ENCODE measurements at regions not wholly inside any gene's neighbourhood (a gene's known extent, or its start where the extent isn't known, plus 50 kb on each side); places are given as distances from the start of the nearest gene placed in this dataset.
A peak's percentile ranks its signal among the peaks of the same experiment; 100 is the strongest.

DNA sequence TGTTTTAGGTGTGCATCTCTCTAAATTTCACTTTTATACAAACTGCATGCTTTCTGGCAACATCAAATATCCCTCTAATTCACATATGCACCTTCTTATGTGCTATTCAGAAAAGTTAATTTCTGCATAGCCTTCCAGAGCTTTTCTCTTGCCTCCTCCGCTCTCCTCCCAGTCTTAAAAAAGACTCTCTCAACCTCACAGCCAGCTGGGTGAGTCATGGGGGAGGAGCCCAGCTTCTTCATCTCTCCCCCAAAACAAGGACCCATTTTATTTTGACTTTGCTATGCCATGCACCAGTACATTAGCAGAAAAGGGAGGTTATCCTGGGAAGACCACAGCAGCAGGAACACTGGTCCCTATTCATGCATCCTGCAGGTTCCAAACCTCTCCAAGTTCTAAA is 234.4 kb downstream of the KCNA4 start:
- peak in 3 of 51 donors; percentile 2 to 41 (median 3) for DNase-seq

DNA sequence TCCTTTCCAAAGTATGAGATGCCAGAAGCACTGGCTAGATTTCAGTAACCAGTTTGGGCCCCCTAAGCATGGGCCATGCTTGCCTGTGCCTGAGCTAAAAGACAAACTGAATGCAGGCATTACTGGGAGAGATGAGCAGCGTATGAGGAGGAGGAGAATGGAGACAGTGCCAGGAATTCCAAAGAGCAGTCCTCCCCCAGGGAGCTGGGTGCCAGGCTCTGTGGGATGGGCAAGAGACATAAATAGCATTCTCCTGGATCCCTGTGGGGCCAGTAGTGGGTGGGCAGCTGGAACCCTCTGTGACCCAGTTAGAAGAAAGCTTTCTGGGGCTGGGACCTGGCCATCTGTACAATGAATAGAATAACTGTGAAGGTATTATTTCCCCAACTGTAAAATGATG is 235.6 kb downstream of the KCNA4 start:
- peak in 2 of 51 donors; percentile 44 to 56 for DNase-seq

DNA sequence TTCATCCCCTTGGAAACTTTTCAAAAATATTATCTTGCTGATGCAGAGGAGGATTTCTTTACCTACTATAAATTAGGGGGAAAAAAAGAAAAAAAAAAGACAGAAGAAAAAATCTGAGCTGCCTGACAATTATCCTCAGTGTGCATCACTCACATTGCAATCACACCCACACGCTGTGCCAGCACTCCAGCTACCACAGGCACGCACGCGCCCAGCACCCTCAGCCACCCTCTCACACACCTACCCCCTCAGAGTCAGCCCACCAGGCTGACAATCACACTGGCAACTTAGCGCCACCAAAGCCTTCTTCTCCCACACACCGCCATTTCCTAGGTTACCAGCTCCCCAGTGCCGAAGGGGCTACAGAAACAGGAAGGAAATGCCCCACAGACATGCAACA is 236.1 kb downstream of the KCNA4 start:
- DNase-seq, result peak in 6 of 51 donors; percentile 2 to 56 (median 22)

DNA sequence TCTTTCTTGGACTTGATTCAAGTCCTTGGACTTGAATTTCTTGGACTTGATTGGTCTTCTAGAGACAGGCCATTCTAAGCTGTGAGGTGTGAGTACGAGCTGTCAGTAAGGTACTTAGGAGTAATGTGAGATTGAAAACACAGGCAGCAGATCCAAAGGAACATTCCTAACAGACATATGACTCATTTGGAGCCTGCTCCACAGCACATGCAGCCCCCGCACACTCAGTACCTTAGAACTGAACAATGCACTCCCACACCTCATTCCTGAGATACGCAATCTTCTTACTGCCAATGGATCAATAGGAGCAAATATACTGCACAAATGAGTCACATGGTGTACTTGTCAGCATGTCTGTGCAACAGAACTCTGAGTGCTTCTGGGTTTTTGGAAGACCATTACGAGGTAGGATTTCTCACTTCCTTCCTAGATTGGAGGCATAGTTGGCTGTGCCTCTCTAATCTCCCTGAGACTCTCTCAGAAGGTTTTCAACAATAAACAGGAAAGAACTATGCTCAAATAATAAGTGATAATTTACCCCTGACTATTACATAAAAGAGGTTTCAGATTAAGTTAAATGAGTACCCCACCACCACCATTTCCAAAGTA is 243.1 kb downstream of the KCNA4 start:
- DNase-seq, result peak in 2 of 51 donors; percentile 39 to 47

DNA sequence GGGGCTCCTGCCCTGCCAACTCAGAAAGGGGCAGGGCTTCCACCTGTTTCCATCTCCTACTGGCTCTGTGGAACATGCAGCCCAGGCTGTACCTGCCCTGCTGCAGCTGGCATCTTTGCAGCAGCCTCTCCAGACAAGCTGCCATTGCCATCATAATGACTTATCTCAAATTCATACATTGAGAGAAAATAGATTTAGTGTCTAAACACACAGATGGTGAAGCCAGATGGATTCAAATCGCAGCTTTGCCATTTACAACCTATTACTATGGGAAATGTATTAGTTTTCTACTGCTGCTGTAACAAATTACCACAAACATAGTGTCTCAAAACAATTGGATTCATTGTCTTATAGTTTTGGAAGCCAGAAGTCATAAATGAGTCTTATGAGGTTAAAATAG is 260.0 kb downstream of the KCNA4 start:
- no peak for DNase-seq

DNA sequence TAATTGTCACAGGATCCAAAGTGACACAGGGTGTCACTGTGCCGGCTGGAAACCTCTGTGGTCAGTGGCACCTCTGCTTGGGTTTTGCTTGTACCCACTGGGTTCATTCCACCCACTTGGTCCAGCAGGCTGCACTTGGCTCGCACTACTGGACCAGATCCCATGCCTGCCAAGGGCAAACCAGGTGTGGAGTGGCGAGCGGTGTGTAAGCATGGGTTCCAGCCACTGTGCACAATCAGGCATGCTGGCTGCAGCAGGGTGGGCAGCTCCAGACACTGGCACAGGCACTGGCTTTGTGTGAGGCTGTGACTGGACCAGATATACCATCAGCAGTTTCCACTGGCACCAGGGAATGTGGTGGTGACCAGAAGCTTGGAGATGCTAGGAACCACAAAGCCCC is 261.4 kb downstream of the KCNA4 start:
- DNase-seq, result no peak

DNA sequence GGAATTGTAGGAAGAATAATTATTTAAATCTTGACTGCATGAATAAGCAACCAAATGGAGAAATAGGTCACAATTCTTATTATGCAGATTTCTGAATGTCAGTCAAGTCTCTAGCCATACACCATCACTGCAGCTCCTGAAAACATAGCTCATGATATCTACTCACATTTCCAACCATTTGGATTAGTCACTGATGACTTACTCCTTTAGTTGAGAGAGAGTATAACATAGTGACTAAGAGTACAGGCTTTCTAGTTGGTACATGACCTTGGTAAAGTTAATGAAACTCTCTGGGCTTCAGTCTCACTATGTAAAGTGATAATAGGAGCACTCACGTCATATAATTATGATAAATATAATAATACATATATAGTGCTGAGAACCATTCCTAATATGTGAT is 265.2 kb downstream of the KCNA4 start:
- DNase-seq, result no peak

DNA sequence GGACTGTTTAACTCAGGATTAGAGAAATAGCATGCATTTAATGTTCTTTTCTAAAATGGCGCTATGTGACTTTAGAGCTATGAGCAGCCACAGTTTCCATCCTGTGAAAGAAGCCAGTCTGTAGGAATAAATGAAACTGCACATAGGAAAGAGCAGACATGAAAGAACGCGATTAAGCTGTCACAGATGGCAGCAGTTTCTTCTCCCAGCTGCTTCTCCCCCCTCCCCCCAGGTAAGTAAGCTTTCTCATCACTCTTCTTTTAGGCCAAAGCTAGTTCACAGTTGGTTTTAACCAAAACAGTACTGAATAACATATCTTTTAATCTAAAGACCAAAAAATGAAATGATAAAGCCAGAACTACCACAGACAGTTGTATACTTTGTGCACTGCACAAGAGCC is 266.4 kb downstream of the KCNA4 start:
- DNase-seq, result no peak

DNA sequence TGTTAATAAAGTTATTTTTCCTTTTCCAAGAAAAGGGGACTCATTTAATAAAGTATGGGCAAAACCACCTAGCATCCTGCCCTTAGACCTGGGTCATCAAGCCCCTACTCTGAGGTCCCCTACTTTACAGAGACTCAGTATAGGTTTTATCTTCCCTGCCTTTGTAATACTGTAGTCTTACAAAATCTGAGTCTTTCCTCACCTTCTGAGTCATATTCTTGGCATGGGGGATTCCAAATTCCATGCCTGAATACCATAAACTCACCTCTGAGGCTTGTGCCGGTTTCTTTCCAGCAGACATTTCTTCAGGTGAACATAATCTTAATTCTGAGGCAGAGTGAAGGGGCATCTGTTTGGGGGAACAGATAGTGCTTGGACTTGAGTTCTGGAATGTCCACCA is 282.5 kb downstream of the KCNA4 start:
- no peak for DNase-seq

DNA sequence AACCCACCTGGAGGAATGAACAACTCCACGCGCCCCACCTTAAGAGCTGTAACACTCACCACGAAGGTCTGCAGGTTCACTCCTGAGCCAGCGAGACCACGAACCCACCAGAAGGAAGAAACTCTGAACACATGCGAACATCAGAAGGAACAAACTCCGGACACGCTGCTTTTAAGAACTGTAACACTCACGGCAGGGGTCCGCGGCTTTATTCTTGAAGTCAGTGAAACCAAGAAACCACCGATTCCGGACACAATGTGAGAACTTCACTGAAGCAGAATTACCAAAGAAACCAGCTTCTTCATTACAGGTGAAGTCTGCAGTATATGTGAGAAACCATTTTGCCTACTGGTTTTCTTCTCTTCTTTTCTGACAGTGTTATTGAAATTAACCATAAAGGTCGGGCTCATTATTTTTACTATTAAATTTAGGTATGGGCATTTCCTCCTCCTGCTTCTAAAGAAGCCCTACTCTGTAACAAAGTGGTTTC is 303.0 kb downstream of the KCNA4 start:
- DNase-seq, result no peak

DNA sequence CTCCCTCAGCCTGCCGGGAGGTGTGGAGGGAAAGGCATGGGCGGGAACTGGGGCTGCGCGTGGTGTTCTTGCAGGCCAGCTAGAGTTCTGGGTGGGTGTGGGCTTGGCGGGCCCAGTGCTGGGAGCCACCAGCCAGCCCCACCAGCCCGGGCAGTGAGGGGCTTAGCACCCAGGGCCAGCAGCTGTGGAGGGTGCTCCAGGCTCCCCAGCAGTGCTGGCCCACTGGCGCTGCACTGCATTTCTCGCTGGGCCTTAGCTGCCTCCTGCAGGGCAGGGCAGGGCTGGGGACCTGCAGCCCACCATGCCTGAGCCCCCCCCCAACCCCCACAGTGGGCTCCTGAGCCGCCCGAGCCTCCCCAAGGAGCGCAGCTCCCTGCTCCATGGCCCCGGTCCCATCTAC is 304.2 kb downstream of the KCNA4 start:
- no peak for DNase-seq

DNA sequence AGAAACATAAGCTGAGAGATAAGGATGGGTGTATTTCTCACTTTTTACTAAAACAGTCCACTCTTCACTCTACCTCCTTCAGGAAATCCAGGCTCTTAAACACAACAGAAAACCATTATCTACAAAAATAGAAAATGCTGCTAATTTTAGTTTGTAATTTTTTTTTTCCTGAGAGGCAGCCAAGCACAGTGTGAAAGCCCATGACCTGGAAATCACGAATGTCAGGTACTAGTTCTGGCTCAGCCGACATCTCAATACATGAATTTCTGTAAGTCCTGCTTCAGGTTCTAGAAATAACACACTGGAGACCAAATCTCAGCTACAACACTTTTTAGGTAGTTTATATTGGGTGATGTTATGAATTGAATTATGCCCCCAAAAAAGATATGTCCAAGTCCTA is 308.9 kb downstream of the KCNA4 start:
- DNase-seq, result no peak

DNA sequence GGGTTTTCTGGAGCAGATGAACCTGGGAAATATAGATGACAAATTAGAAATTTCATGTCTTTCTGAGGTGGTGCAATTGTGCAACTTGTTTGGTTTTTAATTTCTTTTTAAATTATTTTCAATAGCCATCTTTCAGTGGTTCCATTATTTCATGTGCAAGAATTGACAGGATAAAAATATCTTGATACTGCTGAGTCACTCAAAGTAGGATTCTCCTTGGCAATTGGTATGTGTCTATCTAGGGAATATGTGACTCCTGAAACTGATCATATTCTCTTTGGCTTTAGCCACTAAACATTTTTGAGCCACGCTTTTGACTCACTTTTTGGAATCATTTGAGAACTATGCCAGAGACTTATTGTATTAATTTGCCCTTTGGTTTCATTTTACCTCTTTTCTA is 331.5 kb downstream of the KCNA4 start:
- no peak for DNase-seq

DNA sequence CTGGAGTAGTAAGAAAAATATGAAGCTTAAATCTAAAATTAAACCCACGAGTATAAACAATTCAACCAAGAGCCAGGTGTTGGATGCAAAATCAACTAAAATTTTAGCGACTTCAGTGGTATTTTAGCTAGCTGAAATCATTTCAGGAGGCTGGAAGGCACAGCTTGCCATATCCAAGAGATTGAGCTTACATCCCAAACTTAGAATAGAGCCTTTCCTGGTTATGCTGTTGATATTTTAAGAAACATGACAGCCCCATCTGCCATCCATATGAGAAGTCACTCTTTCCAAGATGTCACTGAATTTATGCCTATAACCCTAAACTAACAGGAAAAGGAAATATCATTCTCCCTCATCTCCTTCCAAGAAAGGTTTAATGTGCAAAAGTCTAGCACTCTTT is 334.0 kb downstream of the KCNA4 start:
- no peak for DNase-seq

DNA sequence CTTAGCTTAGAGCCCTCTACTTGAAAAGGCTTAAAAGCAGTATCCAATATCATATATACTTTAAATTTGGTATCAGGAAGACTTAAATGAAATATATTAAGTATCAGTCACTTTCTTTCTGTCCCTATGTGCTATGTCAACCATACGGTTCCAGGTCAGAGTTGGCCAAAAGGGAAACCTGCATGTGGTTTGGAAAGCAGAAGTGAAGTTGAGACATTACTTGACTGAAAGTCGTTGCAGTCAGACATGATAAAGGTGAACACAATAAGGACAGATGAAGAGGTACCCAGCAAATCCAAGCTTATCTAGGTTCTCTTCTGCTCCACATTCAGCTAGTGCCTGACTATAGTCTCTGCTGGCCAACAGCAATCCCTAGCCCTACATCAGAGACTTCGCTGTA is 336.8 kb downstream of the KCNA4 start:
- DNase-seq, result no peak

DNA sequence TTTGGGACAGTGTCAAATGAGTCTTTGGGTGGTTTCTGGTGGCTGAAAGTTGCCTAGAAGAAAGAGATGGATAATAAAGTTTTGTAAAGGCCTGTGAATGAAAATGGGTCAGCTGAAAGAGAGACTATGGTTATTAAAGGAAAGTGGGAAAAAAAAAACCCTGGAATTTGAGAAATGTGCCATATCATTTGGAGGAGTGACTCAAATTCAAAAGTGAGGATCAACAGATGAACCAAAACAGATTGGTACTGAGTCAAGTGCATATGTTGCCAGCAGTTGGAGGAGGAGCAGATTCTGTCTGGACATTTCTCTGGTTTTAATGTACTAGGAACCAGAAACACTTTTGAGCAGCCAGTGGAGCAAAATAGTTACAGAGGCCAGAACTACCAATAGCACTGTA is 339.8 kb downstream of the KCNA4 start:
- no peak for DNase-seq

DNA sequence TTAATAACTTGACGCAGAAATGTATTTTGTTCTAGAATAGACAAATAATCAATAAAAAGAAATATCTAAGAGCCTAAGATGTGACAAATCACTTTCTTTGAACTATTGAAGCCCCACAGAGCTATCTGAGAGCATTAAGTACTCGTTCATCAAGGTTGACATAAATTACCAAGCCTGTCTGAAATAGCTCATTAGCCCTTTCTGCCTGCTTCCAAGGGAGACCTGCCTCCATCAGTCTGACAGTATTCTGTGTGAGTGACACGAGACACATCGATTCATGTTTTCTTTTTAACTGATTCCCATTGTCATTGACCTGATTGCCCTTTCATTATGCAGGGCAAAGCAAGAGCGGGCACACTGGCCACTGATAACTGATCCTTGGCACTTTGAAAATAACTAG is 347.5 kb downstream of the KCNA4 start:
- DNase-seq, result no peak

DNA sequence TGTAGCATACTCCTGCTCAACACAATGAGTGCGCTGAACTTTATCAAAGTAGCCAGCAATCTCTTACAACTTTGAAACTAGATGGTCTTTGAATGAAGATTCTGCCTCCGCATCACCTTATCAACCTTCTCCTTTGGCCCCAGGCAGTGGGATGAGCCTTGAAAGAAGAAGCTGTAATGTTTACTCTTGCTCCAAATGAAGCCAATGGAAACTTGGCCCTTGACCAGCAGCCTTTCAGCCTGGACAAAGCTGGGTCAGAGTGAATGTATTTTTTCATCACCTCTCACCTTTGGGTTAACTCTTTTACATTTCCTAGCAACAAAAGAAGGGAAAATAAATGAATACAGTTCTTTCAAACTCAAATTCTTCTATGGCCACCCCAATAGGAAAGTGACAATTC is 359.1 kb downstream of the KCNA4 start:
- no peak for DNase-seq

DNA sequence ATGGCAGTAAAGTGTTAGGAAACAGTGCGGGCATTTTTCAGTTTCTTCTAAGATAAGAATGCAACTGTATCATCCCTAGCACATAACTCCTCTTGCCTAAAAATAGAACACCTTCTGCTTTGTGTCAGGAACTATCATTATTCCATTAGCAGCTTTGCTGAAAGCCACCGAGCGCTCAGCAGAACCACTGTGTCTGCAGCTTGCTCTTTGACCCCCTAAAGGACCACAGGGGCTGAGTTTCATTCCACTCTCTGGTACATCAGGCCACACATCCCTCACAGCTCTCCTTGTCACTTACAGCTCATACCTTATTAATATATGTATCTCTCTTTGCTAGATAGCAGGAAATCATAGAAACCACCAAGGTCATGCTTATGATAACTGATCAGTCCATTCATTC is 360.2 kb downstream of the KCNA4 start:
- DNase-seq, result no peak

DNA sequence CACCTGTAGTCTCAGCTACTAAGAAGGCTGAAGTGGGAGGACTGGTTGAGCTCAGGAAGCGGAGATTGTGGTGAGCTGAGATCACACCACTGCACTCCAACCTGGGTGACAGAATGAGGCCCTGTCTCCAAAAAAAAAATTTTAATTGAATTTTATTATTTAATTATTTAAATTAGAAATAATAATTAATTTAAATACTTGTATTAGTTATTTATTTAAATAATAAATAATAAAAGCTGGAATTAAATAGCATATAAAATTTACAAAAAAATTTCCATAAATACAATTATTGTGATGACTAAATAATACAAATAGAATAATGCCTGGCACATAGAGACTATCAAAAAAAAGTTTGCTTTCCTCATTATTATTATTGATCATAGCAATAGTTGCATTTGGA is 371.5 kb downstream of the KCNA4 start:
- no peak for DNase-seq

DNA sequence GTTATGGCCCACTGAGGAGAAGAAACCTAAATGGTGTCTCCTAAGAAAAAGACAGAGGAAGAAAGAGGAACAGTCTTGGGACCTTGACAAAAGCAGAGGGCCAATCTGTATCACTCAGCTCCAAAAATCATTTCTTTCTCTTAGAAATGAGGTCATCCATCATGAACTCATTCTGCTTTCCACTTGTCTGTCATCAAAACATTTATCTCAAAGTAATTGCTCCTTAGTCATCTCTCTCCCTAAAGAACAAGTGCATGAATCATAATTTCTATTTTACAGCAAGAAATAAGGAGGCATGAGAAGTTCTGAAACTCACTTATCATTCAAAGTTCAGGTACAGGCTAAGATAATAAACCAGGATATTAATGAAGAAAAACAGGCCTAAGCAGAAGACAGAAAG is 375.6 kb downstream of the KCNA4 start:
- no peak for DNase-seq

DNA sequence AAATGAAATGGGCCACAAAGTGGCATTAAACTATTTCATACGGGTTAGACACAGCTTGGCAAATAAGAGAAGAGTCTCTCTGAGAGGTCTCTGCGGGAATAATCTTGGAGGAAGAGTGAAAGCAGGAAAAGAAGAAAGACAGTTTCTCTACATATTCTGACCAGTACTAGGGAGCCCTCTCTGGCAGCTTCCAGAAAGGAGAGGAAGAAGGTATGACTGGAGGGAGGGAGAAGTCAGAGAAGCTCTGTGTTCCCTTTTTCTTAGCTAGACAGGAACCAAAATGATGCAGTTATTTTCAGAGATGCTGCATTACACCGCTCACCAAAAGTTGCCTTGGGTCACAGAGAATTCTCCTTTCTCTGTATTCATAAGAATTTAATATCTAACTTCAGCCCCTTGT is 382.1 kb downstream of the KCNA4 start:
- no peak for DNase-seq

DNA sequence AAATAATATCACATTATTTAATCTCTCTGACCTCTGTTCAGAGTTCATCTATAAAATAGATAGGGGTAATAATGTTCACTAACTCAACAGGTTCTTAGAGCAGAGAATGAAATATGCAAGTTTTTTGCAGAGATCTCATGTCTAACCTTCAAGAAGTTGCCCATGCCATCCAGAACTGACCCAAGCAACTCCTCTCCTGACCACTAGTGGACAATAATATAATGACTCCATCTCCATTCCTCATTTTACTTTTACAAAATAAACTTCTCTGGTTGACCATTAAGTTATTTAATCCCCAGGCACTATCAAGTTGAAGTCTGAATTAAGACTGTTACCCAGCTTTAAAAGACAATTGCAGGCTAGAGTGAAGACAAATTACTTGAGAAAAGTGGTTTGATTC is 382.6 kb downstream of the KCNA4 start:
- no peak for DNase-seq

DNA sequence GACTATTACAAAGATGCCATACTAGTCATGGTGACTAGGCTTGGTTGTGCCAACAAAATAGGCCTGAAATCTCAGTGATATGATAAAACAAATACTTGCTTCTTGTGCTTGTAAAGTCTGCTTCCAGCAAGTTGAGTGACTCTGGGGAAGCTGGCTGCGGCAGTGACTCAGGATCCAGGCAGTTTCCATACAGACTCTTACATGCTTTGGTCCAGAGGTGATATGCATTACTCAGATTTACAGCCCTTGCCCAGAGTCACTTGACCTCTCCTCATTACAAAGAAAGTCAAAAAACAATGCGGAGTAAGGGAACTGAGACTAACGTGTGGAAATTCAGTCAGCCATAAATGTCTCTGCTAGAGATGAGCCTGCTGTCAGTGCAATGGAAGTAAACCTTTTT is 387.5 kb downstream of the KCNA4 start:
- DNase-seq, result no peak
